Activated CD4-positive, alpha-beta T cell treated with anti-CD3 and anti-CD28 coated beads for 24 hours (primary cell): ENCODE measurements at regions not wholly inside any gene's neighbourhood (a gene's known extent, or its start where the extent isn't known, plus 50 kb on each side); places are given as distances from the start of the nearest gene placed in this dataset.
"Not testable (repeated sequence)": the region's sequence is repeated elsewhere in the genome, so short reads cannot be mapped to it uniquely, and the experiment has no call there.

ENCODE experiments used
- DNase-seq, 2 donors: peaks; one replicate each; pipeline ENCODE4 v3.0.0-alpha.2; 2020; ENCODE audit warnings: low read depth in 2 of 2

GRCh38 chr6:119814609-119815400, 465.2 kb upstream of the MAN1A1 start:
- DNase-seq, result no peak

GRCh38 chr6:119802464-119802863, 452.9 kb upstream of the MAN1A1 start:
- DNase-seq, result no peak

- DNase-seq, result no peak
Measured at GRCh38 chr6:119801056-119801455, 451.5 kb upstream of the MAN1A1 start.

GRCh38 chr6:119800526-119800925, 451.0 kb upstream of the MAN1A1 start:
- no peak for DNase-seq

GRCh38 chr6:119799596-119800509, 450.3 kb upstream of the MAN1A1 start:
- no peak for DNase-seq

- DNase-seq, result no peak
Measured at GRCh38 chr6:119791736-119792135, 442.2 kb upstream of the MAN1A1 start.

GRCh38 chr6:119781365-119781764, 431.8 kb upstream of the MAN1A1 start:
- DNase-seq, result no peak

GRCh38 chr6:119768201-119768600, 418.6 kb upstream of the MAN1A1 start:
- DNase-seq, result no peak

GRCh38 chr6:119764927-119765681, 415.5 kb upstream of the MAN1A1 start:
- DNase-seq, result no peak

- no peak for DNase-seq
Measured at GRCh38 chr6:119760046-119760445, 410.5 kb upstream of the MAN1A1 start.

- DNase-seq, result no peak
Measured at GRCh38 chr6:119758385-119758784, 408.8 kb upstream of the MAN1A1 start.

GRCh38 chr6:119757467-119757866, 407.9 kb upstream of the MAN1A1 start:
- DNase-seq, result no peak

- no peak for DNase-seq
Measured at GRCh38 chr6:119749335-119749734, 399.8 kb upstream of the MAN1A1 start.

GRCh38 chr6:119748535-119748934, 399.0 kb upstream of the MAN1A1 start:
- DNase-seq, result not testable (repeated sequence)

- peak; percentile 41 to 43 for DNase-seq
Measured at GRCh38 chr6:119742188-119742803, 392.7 kb upstream of the MAN1A1 start.

GRCh38 chr6:119739769-119740168, 390.2 kb upstream of the MAN1A1 start:
- no peak for DNase-seq

- DNase-seq, result no peak
Measured at GRCh38 chr6:119738425-119738824, 388.9 kb upstream of the MAN1A1 start.

- DNase-seq, result no peak
Measured at GRCh38 chr6:119736296-119737021, 386.9 kb upstream of the MAN1A1 start.

- DNase-seq, result no peak
Measured at GRCh38 chr6:119735530-119735929, 386.0 kb upstream of the MAN1A1 start.

- no peak for DNase-seq
Measured at GRCh38 chr6:119734227-119734626, 384.7 kb upstream of the MAN1A1 start.

- no peak for DNase-seq
Measured at GRCh38 chr6:119728935-119729334, 379.4 kb upstream of the MAN1A1 start.
